Esophagus muscularis mucosa (tissue), 3 donors: ENCODE measurements at regions not wholly inside any gene's neighbourhood (a gene's known extent, or its start where the extent isn't known, plus 50 kb on each side); places are given as distances from the start of the nearest gene placed in this dataset.

ENCODE experiments used
- POLR2A ChIP-seq: fragments of 450-650 bp; IDR thresholded peaks from one replicate; pipeline ENCODE4 v1.6.1; 2017; ENCODE audit warnings: antibody characterized with exemption, moderate library complexity, mild to moderate bottlenecking, low read depth
- TF ChIP-seq, protein P1 (sequence below), 3 experiments: fragments of 200-600 bp in 2 of 3; fragments of 450-650 bp in 1 of 3; sonication (generic) in 2 of 3; IDR thresholded peaks; one replicate each; pipeline ENCODE4 v1.5.1; 2017 to 2019; ENCODE audit warnings: antibody characterized with exemption in 3 of 3, mild to moderate bottlenecking in 2 of 3, moderate library complexity in 1 of 3

DNA sequence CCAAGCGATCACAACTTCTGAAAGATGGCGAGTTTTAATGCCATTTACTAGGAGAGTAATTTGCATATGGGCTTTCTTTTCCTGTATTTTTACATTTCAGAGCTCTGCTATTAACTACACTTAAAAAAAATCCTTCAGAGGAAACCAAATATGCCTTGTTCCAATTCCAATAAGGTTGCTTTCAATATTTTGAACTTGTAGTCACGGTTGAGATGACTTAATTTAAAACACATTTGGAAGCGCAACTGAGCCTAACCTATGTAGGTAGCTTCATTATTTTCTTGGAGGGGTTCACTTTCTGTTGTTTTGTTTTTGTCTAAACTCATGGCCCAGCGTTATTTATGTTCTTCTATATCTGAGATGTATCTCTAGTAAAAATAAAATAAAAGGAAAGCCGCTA is 93.4 kb downstream of the BLID start:
- TF ChIP-seq, protein P1, sequence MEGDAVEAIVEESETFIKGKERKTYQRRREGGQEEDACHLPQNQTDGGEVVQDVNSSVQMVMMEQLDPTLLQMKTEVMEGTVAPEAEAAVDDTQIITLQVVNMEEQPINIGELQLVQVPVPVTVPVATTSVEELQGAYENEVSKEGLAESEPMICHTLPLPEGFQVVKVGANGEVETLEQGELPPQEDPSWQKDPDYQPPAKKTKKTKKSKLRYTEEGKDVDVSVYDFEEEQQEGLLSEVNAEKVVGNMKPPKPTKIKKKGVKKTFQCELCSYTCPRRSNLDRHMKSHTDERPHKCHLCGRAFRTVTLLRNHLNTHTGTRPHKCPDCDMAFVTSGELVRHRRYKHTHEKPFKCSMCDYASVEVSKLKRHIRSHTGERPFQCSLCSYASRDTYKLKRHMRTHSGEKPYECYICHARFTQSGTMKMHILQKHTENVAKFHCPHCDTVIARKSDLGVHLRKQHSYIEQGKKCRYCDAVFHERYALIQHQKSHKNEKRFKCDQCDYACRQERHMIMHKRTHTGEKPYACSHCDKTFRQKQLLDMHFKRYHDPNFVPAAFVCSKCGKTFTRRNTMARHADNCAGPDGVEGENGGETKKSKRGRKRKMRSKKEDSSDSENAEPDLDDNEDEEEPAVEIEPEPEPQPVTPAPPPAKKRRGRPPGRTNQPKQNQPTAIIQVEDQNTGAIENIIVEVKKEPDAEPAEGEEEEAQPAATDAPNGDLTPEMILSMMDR (IDR thresholded peaks at IDR 0.05), result no peak
- TF ChIP-seq POLR2A, result no peak
